ENCODE measurements at regions not wholly inside any gene's neighbourhood (a gene's known extent, or its start where the extent isn't known, plus 50 kb on each side); places are given as distances from the start of the nearest gene placed in this dataset.

DNA sequence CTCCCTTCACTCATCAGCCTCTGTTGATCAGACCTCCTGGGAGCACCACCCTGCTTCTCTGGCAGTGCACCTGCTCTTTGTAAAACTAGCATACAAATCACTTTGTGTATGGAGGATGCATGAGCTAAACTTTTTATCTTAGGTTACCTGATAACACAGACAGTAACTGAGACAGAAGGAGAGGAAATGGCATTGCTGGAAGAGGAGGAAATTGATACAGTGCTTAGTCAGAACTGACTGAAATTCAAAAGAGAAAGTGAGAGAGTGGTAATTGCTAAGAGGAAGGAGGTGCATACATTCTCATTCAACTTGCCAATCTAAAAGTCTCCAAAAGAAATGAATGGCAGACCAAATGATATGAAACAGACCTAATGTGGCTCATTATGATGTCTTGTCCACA lies 1120.7 kb downstream of the GATA3 start:
- TF ChIP-seq EZH2 (IDR thresholded peaks at IDR 0.05; ENCODE audit: insufficient read depth, poor library complexity, severe bottlenecking) (no peak), EZH2phosphoT487 (IDR thresholded peaks at IDR 0.05; ENCODE audit: insufficient read depth, low read depth) (no peak)
